ENCODE measurements at regions not wholly inside any gene's neighbourhood (a gene's known extent, or its start where the extent isn't known, plus 50 kb on each side); places are given as distances from the start of the nearest gene placed in this dataset.

DNA sequence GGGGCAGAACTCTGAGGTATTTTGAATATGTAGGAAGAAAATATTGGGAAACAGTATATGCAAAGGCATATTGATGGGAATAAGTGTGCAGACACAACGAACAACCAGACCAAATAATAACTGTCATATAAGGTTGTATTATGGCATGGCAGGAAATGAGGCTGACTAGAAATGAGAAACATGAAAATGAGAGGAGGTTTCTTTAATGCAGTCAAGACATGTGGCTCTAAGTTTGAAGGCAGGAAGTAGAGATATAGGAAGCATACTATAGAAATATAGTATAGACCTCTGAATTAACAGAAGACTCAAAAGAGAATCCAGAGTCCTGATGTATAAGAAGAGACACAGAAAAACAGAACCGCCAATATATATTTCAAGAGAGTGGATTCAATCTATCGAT lies 459.7 kb upstream of the PTCHD4 start:
- TF ChIP-seq, protein P1, sequence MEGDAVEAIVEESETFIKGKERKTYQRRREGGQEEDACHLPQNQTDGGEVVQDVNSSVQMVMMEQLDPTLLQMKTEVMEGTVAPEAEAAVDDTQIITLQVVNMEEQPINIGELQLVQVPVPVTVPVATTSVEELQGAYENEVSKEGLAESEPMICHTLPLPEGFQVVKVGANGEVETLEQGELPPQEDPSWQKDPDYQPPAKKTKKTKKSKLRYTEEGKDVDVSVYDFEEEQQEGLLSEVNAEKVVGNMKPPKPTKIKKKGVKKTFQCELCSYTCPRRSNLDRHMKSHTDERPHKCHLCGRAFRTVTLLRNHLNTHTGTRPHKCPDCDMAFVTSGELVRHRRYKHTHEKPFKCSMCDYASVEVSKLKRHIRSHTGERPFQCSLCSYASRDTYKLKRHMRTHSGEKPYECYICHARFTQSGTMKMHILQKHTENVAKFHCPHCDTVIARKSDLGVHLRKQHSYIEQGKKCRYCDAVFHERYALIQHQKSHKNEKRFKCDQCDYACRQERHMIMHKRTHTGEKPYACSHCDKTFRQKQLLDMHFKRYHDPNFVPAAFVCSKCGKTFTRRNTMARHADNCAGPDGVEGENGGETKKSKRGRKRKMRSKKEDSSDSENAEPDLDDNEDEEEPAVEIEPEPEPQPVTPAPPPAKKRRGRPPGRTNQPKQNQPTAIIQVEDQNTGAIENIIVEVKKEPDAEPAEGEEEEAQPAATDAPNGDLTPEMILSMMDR (IDR thresholded peaks at IDR 0.05): no peak
- no peak for TF ChIP-seq POLR2A (IDR thresholded peaks at IDR 0.05)
